Activated CD4-positive, CD25-positive, alpha-beta regulatory T cell treated with anti-CD3 and anti-CD28 coated beads, Interleukin-2, amount 50 U/mL, for 24 hours (primary cell): ENCODE measurements at regions not wholly inside any gene's neighbourhood (a gene's known extent, or its start where the extent isn't known, plus 50 kb on each side); places are given as distances from the start of the nearest gene placed in this dataset.
A peak's percentile ranks its signal among the peaks of the same experiment; 100 is the strongest.

Experiments
- ATAC-seq, 2 donors: fragments of 150-1000 bp; cut with Tn5 transposase; one replicate each; pipeline ENCODE4 v1.10.0; 2021; ENCODE audit warnings: mild to moderate bottlenecking in 1 of 2, moderate library complexity in 1 of 2

DNA sequence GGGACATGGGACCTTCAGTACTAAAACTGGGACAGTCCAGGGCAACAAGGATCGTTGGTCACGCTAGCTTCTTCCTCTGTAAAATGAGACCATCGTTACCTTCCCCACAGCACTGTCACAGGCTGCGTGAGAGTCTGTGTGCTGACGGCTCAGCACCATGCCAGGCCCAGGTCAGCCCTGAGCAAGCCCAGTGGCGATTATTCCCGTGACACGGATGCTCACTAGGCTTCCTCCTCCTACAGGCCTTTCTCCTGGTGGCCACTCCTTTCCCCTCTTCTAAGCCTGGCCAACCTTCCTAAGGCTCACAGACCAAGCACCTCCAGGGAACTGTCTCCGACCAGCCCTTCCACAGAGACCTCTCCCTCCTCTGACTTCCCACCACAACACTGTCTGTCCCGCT lies 69.3 kb upstream of the RUNX3 start:
- no peak for ATAC-seq

DNA sequence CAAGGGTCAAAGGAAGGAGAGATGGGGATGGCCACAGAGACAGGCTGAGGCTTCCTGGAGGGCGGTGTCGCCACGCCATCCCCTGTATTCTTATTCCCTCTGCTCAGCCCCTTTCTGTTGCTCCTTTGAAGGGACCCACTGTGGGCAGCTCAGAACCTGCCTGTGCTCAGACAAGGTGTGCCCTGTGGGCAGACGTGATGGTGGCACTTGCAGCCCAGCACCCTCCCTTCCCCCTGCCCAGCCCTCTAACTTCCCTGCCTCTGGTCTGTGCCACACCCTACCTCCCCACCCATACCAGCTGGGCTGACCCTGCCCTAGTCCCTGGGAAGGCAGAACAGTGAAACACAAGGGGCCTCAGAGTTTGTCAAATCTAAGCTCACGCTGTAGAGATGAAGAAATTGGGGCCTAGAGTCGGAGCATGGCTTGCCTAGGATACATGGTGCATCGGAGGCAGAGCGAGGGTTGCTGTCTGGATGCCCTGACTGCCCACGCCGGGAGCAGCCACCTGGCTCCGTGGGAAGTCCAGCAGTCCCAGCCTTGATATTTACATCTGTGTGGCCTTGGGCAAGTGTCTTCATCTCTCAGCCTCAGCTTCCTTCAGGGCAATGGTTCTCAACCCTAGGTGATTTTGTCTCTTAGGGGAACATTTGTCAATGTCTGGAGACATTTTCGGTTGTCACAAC lies 68.6 kb upstream of the RUNX3 start:
- no peak for ATAC-seq

DNA sequence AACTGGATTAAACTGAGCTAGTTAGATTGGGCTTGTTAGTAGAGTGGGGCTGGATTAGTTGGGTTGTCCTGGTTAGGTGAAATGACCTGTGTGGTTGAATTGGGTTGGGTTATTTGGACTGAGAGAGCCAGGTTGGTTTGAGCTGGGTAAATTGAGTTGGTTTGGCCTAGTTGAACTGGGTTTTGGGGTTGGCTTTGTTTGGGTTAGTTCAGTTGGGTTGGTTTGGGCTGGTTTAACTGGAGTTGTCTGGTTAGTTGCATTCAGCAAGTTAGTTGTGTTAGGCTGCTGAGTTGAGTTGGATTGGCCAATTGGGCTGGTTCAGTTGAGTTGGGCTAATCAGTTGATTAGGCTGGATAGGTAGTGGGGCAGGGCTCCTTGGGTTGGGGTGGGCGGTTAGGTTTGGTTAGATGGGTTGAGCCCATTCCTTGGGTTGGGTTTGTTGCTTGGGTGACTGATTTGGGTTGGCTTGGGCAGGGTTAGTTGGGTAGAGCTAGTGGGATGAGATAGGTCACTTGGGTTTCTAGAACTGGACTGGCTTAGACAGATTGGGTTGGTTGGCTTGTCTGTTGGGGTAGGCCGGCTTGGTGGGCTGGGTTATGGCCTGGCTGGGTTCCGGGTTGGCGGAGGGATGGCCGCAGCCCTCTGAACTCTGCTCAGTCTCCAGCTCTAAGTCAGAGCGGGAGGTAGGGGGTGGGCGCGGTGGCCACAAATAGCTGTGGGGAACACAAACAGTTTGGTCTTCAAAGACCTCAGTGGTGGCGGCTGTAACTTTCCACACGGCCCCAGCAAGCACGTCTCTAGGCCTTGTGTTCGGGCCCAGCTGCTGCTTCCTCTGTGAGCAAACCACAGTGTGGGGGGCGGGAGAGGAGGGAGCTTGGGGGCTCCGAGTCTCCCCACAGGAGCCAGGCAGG lies 67.2 kb upstream of the RUNX3 start:
- ATAC-seq: peak in 1 of 2 donors; percentile 30

DNA sequence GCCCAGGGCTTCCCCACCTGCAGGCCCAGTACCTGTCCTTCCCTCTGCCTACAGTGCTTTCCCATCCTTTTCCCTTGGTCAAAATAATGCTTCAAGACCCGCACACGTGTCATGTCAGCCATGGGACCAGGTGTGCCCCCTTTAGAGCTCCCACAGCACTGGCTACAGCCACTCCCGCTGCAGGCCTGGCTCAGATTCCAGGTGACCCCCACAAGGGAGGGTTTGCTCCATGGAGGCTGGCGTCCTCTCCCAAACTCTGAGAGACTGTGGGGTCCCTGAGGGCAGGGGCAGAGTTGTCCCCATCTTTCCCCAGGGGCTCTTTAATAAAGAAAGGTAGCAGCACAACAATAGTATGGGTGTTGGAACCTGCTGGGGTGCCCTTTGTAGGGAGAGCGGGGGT lies 66.4 kb upstream of the RUNX3 start:
- ATAC-seq: no peak

DNA sequence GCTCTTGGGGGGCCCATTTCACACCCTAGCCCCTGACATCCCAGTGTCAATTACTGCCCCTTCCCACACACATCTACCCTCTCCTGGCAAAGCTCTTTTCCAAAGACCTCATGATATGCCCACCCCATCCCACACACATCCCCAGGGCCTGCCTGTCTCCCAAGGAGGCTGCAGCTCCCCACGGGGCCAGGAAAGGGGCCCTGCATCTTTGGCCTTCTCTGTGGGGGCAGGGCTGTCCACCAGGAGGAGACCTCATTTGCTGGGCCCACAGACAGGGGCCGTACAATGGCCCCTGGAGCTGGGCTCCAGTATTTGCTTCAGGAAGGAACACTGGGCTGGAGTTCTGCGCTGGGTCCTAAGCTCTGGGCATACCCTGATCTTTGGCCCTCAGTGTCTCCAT lies 65.6 kb upstream of the RUNX3 start:
- ATAC-seq: no peak

DNA sequence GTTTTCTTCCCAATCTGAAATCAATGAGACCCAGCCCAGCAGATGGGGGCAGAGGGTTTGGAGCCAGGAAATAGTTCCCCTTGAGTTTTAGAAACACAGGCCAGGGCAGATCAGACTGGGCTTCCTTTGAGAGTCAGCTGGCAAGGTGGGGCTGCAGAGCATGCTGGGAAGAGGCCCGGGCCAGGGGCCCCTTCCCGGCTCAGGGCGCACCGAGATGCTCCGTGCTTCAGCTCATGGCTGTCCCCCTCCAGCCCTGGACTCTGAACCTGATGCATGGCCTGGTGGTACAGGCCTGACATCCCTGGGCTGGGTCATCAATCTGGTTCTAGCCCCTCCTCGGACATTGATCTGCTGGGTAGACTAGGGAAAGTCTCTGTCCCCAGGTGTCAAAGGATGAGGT lies 65.1 kb upstream of the RUNX3 start:
- ATAC-seq: no peak

DNA sequence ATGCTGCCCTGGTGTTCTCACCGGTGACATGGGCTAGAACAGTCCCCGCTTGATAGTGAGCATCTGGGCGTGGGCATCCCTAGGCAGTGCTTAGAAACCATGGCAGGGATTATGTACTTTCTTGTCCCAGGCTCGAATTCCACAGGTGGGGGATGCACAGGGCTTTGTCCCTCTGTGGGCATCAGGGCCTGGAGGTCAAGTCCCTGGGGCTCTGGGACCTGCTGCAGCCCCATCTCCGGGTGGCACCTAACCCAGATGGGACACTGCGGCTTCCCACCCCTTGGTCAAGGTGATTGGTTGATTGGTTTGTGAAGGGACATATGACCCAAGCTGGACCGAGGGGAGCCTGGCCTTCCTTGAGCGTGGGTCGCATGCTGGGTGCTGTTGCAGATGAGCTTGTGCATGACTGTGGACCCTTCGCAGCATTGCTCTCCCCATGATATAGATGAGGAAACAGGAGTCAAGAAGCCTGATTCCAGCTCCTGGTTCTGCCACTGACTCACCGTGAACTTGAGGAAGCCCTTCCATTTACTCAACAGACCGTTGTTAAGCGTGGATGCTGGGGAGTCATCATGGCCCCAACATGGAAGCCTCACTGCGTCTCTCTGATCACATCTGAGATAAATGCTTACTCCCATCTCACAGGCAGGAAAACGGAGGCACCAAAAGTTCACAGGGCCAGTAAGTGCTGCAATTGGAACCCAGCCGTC lies 64.0 kb upstream of the RUNX3 start:
- no peak for ATAC-seq

DNA sequence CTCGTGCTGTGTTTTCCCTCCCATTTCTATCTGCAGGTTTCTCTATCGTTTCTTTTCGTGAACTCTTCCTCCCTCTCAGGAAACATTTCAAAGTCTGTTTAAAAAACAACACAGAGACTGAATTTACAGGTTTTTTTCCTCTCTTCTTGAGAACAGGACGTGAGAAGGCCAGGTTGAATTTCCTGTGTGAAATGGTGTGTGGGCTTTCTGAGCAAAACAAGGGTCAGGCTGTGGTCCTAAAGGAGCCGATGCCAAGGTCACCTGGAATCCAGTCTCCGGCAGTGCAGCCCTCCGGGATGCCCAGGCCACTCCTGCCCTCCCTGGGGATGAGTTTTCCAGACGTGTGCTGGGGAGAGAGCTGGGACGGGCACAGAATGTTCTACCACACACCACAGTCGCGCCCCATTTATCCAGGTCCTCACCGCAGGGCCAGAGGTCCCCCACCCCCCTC lies 62.7 kb upstream of the RUNX3 start:
- no peak for ATAC-seq

DNA sequence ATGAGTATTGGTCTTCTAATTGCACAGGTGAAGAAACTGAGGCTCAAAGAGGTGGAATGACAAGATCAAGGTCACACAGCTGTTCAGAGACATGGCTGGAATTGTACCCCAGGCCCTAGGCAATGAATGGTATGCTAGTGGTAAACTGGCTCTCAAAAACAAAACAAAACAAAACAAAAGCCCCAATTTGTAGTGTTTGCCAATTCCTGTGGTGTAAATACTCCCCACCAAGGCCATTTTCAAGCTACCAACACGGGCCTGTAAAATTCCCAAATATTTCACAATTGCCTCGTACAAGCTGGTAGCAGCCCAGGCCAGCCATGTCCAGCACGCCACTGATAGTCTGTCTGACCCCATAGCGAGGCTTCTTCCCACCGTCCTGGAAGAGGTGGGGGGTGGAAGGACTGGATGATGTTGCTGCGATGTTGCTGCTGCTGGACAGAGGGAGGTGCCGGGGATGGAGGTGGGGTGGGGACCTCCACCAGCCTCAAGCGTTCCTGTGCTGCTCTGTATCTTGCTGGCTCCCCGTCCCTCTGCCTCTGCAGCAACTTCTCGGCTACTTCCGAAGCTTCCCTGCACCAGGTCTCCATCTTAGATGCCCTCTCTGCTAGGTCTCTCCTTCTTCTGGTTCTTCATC lies 62.2 kb upstream of the RUNX3 start:
- ATAC-seq: no peak

DNA sequence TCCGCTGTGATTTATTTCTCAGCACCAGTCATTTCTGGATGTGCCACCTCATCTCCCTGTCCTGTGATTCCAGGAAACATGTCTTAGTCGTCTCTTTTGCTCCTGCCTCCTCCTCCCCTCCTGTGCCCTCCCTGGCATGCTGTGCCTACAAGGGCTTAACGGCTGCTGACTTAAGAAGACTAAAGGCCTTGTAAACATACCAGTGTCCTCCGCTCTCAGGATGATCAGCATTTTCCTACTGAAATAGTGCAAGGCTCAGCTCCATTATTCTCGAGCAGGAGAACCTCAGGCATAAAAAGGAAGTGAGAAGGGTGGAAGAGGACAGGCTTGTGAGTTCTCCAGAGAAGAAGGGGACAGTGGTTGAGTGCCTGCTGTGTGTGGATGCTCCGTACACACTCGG lies 61.6 kb upstream of the RUNX3 start:
- ATAC-seq: peak; percentile 52 to 56

DNA sequence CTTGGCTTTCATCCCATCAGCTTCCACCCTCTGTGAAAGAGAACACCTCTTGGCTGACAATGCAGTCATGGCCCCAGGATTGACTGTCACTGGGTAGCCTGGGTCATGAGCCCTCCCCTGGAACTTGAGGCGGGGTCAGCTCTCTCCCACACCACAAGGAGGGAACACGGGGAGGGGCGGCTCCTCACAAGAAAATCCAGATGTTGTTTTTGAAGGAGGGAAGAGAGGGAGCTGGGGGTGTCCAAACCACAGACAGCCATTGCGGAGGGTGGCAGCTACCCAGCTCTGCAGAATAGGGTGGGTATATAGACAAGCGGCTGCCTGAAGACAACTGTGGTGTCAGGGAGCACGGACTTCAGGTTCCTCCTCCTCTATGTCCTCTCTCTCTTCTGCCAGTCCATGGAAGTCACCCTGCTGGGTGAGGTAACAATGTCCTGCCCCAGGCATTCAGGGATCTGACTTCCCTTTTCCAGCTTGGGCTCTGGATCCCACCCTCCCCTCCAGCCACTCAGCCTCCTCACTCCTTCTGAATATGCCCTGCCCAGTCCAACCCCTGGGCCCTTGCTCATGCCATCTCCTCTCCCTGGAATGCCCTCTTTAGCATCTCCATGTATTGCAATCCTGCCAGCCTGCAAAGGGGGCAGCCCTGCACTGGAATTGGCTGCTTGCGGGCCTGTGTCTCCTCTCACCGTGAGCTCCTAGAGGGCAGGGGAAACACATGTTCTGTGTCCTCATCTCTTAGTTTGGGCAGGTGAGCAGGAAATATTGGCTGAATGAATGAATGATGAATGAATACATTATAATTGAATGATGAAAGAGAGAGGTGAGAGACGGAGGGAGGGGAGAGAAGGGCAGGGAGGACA lies 60.9 kb upstream of the RUNX3 start:
- ATAC-seq: peak in 1 of 2 donors; percentile 12

DNA sequence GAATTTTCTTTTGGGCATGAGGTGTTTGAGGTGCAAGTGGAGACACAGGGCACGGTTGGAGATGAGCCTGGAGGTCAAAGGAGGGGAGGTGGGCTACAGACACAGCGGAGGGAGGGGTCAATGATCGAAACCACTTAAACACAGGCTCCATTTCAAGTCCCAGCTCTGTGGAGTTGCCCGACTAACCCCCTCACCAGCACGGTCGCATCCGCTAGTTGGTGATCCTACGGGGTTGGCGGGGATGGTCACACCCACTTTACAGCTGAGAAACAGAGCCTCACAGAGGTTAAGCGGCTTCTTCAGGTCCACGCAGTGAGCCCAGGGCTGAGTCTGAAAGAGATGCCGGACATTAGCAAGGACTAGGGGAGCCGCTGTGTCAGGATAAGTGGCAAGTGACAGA lies 60.1 kb upstream of the RUNX3 start:
- ATAC-seq: no peak

DNA sequence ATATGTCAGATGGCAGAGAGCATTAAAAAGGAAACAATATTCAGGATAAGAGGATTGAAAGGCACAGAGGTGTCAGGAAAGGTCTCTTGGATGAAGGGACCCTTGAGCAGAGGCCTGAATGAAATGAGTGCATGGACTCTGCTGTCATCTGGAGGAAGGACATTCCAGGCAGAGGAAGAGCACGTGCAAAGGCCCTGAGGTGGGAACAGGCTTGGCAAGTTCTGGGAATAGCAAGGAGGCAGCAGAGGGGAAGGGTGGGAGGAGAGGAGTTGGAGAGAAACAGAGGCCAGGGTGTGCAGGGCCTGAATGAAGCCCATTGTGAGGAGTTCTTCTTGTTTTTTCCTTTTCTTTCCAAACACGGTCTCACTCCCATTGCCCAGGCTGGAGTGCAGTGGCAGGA lies 59.0 kb upstream of the RUNX3 start:
- no peak for ATAC-seq

DNA sequence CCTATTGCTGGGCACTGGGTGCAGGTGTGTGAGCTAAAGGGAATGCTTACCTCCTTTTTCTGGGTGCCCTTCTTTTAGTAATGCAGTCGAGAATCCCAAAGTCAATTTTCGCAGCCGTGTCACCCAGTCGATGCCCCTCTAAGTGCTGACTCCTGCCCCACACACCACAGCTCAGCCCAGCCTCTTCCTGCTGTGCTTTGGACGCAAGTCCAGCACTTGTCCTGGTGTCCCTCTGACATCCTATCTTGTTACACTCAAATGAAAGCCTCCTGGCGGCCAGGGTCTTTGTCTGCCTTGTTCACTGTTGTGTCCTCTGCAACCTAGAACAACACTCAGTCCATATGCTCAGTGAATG lies 58.5 kb upstream of the RUNX3 start:
- ATAC-seq: no peak

DNA sequence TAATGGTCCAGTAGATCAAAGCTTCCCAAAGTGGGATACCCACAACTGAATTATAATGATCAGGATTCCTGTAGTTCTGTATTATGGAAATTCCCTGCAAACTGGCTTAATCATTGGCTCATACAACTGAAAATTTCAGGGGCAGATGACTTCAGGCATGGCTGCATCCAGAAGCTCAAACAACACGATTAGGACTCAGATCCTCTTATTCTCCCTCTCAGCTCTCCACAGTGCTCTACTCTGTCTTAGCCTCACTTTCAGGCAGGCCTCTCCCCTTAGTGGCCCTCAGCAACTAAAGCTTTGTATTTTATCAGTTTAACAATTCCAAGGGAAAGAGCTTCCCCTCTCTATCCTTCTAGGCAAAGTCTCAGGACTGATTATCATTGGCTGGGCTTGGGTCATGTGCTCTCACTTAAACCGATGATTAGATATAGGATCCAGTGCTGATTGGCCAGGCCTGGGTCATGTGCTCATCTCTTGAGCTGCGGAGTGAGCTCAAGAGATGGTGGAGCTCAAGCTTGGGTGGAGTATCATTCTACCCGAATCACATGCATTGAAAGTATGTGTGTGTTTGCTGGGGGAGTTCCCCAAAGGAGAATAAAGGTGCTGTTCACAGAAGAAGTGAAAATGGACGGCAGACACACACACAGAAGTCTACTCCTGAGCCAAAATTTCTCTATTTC lies 57.9 kb upstream of the RUNX3 start:
- ATAC-seq: peak; percentile 69 to 73

DNA sequence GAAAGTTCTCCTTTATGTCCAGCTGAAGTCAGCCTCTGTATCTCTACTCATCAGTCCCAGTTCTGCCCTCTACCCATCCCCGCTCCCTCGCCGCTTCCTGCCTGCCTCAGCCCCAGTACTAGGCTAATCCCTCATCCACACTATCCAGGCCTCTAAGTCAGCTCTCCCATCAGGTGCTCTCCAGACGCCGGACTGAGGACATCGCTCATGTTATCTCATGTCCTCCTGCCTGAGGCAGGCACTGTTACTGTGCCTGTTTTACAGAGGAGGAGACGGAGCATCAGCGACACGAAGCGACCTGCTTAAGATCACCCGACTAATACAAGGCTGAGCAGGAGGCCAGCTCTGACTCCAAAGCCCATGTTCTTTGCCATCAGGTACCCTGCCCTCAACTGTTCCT lies 57.3 kb upstream of the RUNX3 start:
- ATAC-seq: no peak

DNA sequence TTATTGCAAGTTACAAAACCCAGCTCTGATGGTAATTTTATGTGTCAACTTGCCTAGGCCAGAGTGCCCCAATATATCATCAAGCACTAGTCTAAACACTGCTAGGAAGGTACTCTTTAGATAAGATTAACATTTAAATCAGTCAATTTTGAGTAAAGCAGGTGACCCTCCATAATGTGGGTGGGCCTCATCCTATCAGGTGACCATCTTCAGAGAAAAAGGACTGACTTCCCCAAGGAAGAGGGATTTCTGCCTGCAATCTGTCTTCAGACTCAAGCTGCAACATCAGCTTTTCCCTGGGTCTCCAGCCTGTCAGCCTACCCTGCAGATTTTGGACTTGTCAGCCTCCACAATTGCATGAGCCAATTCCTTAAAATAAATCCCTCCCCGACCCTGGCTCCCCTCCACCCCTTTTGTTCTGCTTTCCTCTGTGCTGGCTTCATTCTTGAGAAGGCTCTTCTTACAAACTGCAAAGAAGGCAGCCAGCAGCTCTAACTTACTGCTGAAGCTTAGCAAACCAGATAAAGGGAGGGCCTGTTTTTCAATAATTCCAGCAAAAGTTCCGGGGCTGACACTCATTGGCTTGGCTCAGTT lies 56.4 kb upstream of the RUNX3 start:
- no peak for ATAC-seq

DNA sequence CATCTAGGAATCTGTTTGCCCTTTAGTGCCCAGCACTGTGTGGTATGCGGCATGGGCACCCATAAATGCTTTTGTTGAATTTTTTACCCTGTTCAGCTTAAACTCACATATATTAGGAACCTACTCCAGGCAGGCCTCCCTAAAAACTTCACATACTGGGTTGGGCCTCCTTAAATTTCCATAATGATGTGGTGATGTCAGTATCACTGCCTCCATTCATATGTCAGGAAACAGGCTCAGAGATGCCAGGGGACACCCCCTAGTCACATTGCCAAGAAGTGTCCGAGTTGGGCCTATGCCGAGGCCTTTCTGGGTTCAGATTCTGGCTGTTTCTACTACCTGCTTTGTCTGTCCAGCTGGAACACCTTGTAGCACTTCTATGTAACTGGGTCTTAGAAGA lies 55.7 kb upstream of the RUNX3 start:
- ATAC-seq: no peak

DNA sequence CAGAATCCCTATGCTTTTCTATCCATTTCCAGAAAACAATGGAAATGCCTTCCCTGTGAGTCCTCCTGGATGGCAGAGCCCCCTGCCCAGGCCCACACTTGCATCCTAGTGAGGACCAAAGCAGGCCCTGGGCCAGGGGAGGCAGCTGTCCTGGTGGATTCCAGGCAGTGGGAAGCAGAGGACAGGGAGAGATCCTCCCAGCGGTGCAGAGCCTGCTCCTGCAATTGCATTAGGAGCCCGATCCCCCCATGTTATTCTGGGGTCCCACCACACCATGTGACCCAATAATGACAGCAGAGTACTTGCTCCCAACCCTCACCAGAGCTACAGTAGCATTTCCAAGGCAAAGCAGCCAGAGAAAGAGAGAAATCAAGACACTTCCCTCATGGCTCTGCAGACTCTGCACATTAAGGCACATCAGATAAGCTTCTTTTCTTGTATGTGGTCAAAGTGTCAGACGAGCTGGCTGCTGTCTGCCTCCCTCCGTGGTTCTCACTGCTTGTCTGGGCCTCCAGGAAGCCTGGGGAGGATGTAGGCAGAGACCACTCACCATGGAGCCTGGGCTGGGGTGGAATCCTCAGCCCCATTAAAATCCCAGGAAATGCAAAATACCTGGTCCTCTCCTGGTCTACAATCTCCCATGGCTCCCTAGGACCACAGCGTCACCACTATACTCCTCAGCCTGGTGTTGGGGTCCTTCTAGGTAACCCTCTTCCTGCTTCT lies 54.9 kb upstream of the RUNX3 start:
- ATAC-seq: no peak

DNA sequence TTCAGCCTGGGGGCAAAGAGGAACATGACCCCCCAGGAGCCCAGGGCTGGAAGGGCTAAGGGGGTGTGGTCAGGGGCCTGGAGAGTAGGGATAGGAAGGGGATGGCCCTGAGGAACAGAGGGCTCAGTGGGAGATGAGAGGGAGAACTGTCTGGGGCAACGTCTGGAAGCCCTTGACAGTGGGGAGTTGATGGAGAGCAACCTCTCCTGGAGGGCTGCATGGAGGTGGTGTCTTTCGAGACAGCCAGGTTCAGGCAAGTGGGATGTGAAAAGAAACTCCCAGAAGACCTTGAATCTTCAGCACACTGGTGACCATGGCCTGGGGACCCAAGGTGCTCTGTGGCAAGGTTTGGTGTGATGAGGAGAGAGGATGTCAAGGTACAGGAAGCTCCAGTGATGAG lies 54.2 kb upstream of the RUNX3 start:
- no peak for ATAC-seq
